HCT116 (cell line): ENCODE measurements at regions not wholly inside any gene's neighbourhood (a gene's known extent, or its start where the extent isn't known, plus 50 kb on each side); places are given as distances from the start of the nearest gene placed in this dataset.

Experiments
- ATAC-seq: fragments of 200-7000 bp; cut with Tn5 transposase; 2 replicates; pipeline ENCODE4 v1.9.1; 2020; ENCODE audit warnings: mild to moderate bottlenecking, moderate library complexity
- BruUV-seq: library from RNA; stranded (reverse); fragments of 400-500 nt; replicated peaks from 2 replicates; lab custom pipeline; 2021; lab: Mats Ljungman, UMichigan
- CTCF ChIA-PET: fragments of 300-600 bp; sonication (Branson Sonifier 250); formaldehyde crosslinking; loops from one replicate; lab custom pipeline; 2021; ENCODE audit warnings: antibody characterized with exemption; lab: Charles Lee
- POLR2A ChIA-PET: fragments of 300-600, 350-600 bp; sonication (Branson Sonifier 250); formaldehyde crosslinking; loops from one replicate; lab custom pipeline; 2021; ENCODE audit warnings: antibody characterized with exemption; lab: Charles Lee
- RAD21 ChIA-PET, 2 experiments: fragments of 300-600 bp; sonication (Branson Sonifier 250); formaldehyde crosslinking; loops; one replicate each; lab custom pipeline; 2023; ENCODE audit warnings: low total read pairs in 2 of 2; ENCODE audit not compliant: uncharacterized antibody in 2 of 2, unreplicated experiment in 2 of 2, low non-redundant PET in 1 of 2; lab: Charles Lee
- DNase-seq: peaks from one replicate; pipeline ENCODE4 v3.0.0-alpha.2; 2010; ENCODE audit warnings: low read depth, low spot score
- H2AFZ ChIP-seq: fragments of 200-600 bp; shearing (Covaris generic), sonication (generic); 2 replicates; pipeline ENCODE4 v1.6.1; 2017; ENCODE audit warnings: low read depth, mixed run types, mixed read lengths, antibody characterized with exemption, low read length; ENCODE audit not compliant: poor library complexity, severe bottlenecking
- H3K27ac ChIP-seq: 2 replicates; pipeline ENCODE4 v1.5.1; 2012; ENCODE audit warnings: low read depth, low read length
- H3K27me3 ChIP-seq: fragments of 200-600 bp; sonication (generic); 2 replicates; pipeline ENCODE4 v1.6.1; 2016; ENCODE audit warnings: mixed run types, low read length, mixed read lengths; ENCODE audit not compliant: insufficient read depth
- H3K36me3 ChIP-seq, 2 experiments: fragments of 200-500 bp in 1 of 2; fragments of 200-600 bp in 1 of 2; sonication (Bioruptor generic) in 1 of 2; sonication (generic) in 1 of 2; 2 replicates each; pipeline versions ENCODE4 v1.5.1 to v1.6.1; 2014 to 2016; ENCODE audit warnings: low read length in 2 of 2, inconsistent platforms in 1 of 2, mixed read lengths in 1 of 2, mixed run types in 1 of 2; ENCODE audit not compliant: insufficient read depth in 2 of 2, control insufficient read depth in 1 of 2
- H3K4me1 ChIP-seq, 2 experiments: fragments of 200-600 bp in 1 of 2; sonication (generic) in 1 of 2; 2 replicates each; pipeline versions ENCODE4 v1.5.1 to v1.6.1; 2012 to 2017; ENCODE audit warnings: low read length in 2 of 2, inconsistent platforms in 1 of 2, mild to moderate bottlenecking in 1 of 2, mixed read lengths in 1 of 2, mixed run types in 1 of 2, moderate library complexity in 1 of 2; ENCODE audit not compliant: insufficient read depth in 2 of 2, control insufficient read depth in 1 of 2
- H3K4me2 ChIP-seq: fragments of 200-600 bp; sonication (generic); 2 replicates; pipeline ENCODE4 v1.6.1; 2017; ENCODE audit warnings: mixed run types, low read length, mixed read lengths
- H3K4me3 ChIP-seq, 2 experiments: fragments of 200-600 bp in 1 of 2; sonication (generic) in 1 of 2; replicated peaks in 1 of 2; 2 replicates each; pipeline ENCODE4 v1.5.1; 2011 to 2016; ENCODE audit warnings: low read length in 2 of 2, control low read depth in 1 of 2, low read depth in 1 of 2, mild to moderate bottlenecking in 1 of 2, mixed read lengths in 1 of 2, mixed run types in 1 of 2
- H3K79me2 ChIP-seq: fragments of 200-600 bp; sonication (generic); 2 replicates; pipeline ENCODE4 v1.6.1; 2017; ENCODE audit warnings: mild to moderate bottlenecking, mixed run types, low read length, moderate library complexity, mixed read lengths; ENCODE audit not compliant: insufficient read depth
- H3K9ac ChIP-seq: fragments of 200-600 bp; sonication (generic); 2 replicates; pipeline ENCODE4 v1.6.1; 2016; ENCODE audit warnings: low read length, mixed read lengths
- H3K9me2 ChIP-seq: fragments of 200-600 bp; sonication (generic), shearing (Covaris generic); 2 replicates; pipeline ENCODE4 v1.6.1; 2017; ENCODE audit warnings: mixed run types, mild to moderate bottlenecking, moderate library complexity; ENCODE audit not compliant: insufficient read depth
- H3K9me3 ChIP-seq, 2 experiments: fragments of 200-500 bp in 1 of 2; fragments of 200-600 bp in 1 of 2; sonication (Bioruptor generic) in 1 of 2; sonication (generic) in 1 of 2; 2 replicates each; pipeline ENCODE4 v1.6.1; 2014 to 2017; ENCODE audit warnings: low read length in 2 of 2, mixed read lengths in 2 of 2, inconsistent platforms in 1 of 2, low read depth in 1 of 2, mild to moderate bottlenecking in 1 of 2, mixed run types in 1 of 2, moderate library complexity in 1 of 2; ENCODE audit not compliant: control insufficient read depth in 1 of 2, insufficient read depth in 1 of 2
- H4K20me1 ChIP-seq: fragments of 200-600 bp; sonication (generic), shearing (Covaris generic); 2 replicates; pipeline ENCODE4 v1.6.1; 2017; ENCODE audit warnings: mixed run types, mild to moderate bottlenecking, moderate library complexity; ENCODE audit not compliant: insufficient read depth
- ELF1 ChIP-seq: IDR thresholded peaks from 2 replicates; pipeline ENCODE4 v1.6.1; 2012; ENCODE audit warnings: low read depth, borderline replicate concordance
- EZH2 ChIP-seq: fragments of 200-600 bp; sonication (generic); IDR thresholded peaks from 2 replicates; pipeline ENCODE4 v1.6.1; 2017; ENCODE audit warnings: antibody characterized with exemption, mixed run types
- EZH2phosphoT487 ChIP-seq: fragments of 200-600 bp; IDR thresholded peaks from 2 replicates; pipeline ENCODE4 v1.6.1; 2018; ENCODE audit warnings: antibody characterized with exemption, borderline replicate concordance
- MAX ChIP-seq: IDR thresholded peaks from 2 replicates; pipeline ENCODE4 v1.6.1; 2012
- POLR2A ChIP-seq: IDR thresholded peaks from 2 replicates; pipeline ENCODE4 v1.7.0; 2011; ENCODE audit warnings: borderline replicate concordance; ENCODE audit not compliant: insufficient read depth, insufficient read length; ENCODE audit errors: extremely low read depth
- RAD21 ChIP-seq: IDR thresholded peaks from 2 replicates; pipeline ENCODE4 v1.6.1; 2012; ENCODE audit warnings: low read depth, mild to moderate bottlenecking
- SIN3A ChIP-seq: IDR thresholded peaks from 2 replicates; pipeline ENCODE4 v1.6.1; 2012; ENCODE audit warnings: low read depth
- SP1 ChIP-seq: IDR thresholded peaks from 2 replicates; pipeline ENCODE4 v1.6.1; 2012; ENCODE audit warnings: low read depth
- SRF ChIP-seq: IDR thresholded peaks from 2 replicates; pipeline ENCODE4 v1.6.1; 2012; ENCODE audit warnings: low read depth
- ZFX ChIP-seq: fragments of 450-650 bp; IDR thresholded peaks from 2 replicates; pipeline ENCODE4 v1.6.1; 2017
- ZNF274 ChIP-seq: fragments of 200-500 bp; sonication (Bioruptor generic); IDR thresholded peaks from 2 replicates; pipeline ENCODE4 v1.6.1; 2014; ENCODE audit warnings: mild to moderate bottlenecking, low read depth, low read length, inconsistent platforms
- intact Hi-C: fragments of 100-400 bp; cut with micrococcal nuclease; formaldehyde crosslinking; loops from 2 replicates; pipeline ENCODE4 v1.10.0; 2022
- TF ChIP-seq, protein P1 (sequence below): IDR thresholded peaks from 2 replicates; pipeline ENCODE4 v1.6.1; 2011; ENCODE audit warnings: mild to moderate bottlenecking, low read length, moderate library complexity; ENCODE audit not compliant: insufficient replicate concordance; ENCODE audit errors: extremely low read depth

DNA sequence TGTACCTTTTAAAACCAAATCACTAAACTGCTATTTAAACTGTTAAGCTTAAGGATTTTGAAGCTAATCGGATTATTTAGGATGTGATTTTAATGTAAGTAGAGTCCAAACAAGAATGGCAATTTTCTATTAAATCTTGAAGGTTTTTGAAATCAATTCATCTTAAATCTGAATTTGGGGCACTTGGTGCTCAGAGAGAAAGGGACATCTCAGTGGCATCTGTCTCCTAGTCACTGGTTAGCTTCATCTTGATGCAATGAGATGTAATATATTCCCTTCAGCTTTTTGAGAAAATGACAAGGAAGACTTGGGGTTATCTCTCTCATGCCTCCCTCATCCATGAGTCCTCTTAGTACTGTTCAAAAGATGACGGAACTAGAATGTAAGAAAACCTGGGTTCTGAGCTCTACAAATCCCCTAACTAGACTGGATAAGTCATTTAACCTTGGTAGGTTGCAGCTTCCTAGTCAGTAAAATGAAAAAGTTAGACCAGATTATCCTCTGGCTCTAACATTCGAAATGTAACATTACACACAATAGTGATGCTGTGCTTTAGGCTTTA is 198.5 kb upstream of the NEBL start:
- H3K36me3 ChIP-seq: no peaks in the 10 kb centered on the region
- H3K4me3 ChIP-seq: no peak overlapping the region
- ChIA-PET RAD21 (no interaction called here), POLR2A (no interaction called here), CTCF (interaction anchor here (1.6 kb wide), 1 partner anchor 17 kb away, joined by 4 read pairs; no protein-coding TSS in a partner anchor)
- TF ChIP-seq ZFX: no peak
- TF ChIP-seq ZNF274: no peak
- no peak for TF ChIP-seq SRF
- TF ChIP-seq SIN3A: no peak
- no peak for TF ChIP-seq MAX
- TF ChIP-seq, protein P1, sequence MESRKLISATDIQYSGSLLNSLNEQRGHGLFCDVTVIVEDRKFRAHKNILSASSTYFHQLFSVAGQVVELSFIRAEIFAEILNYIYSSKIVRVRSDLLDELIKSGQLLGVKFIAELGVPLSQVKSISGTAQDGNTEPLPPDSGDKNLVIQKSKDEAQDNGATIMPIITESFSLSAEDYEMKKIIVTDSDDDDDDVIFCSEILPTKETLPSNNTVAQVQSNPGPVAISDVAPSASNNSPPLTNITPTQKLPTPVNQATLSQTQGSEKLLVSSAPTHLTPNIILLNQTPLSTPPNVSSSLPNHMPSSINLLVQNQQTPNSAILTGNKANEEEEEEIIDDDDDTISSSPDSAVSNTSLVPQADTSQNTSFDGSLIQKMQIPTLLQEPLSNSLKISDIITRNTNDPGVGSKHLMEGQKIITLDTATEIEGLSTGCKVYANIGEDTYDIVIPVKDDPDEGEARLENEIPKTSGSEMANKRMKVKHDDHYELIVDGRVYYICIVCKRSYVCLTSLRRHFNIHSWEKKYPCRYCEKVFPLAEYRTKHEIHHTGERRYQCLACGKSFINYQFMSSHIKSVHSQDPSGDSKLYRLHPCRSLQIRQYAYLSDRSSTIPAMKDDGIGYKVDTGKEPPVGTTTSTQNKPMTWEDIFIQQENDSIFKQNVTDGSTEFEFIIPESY: no peak
- TF ChIP-seq RAD21: no peak
- no peak for TF ChIP-seq SP1
- no peak for TF ChIP-seq EZH2phosphoT487
- no peak for TF ChIP-seq POLR2A
- no peak for TF ChIP-seq EZH2
- no peak for TF ChIP-seq ELF1
- no TSS peak for BruUV-seq
- H3K79me2 ChIP-seq: no peaks in the 10 kb centered on the region
- intact Hi-C loops: no loop called here
- H3K4me1 ChIP-seq: no peaks in the 10 kb centered on the region; a peak in 1 of 4 replicates
- no peaks in the 10 kb centered on the region for H3K9me3 ChIP-seq
- H2AFZ ChIP-seq: no peak overlapping the region
- H3K27ac ChIP-seq: no peak overlapping the region
- no peak overlapping the region for H3K9ac ChIP-seq
- ATAC-seq: no peak
- no peak for DNase-seq
- no peak overlapping the region for H3K4me2 ChIP-seq
- H3K27me3 ChIP-seq: no peaks in the 10 kb centered on the region
- H3K9me2 ChIP-seq: no peaks in the 10 kb centered on the region
- no peaks in the 10 kb centered on the region for H4K20me1 ChIP-seq
